H1 (cell line): ENCODE measurements at regions not wholly inside any gene's neighbourhood (a gene's known extent, or its start where the extent isn't known, plus 50 kb on each side); places are given as distances from the start of the nearest gene placed in this dataset.

ENCODE experiments used
- CTCF ChIA-PET: fragments of 300-600 bp; sonication (Branson Sonifier 250); formaldehyde crosslinking; loops from one replicate; lab custom pipeline; 2021; ENCODE audit not compliant: partially characterized antibody; lab: Charles Lee
- POLR2A ChIA-PET: fragments of 300-600 bp; sonication (Branson Sonifier 250); formaldehyde crosslinking; loops from one replicate; lab custom pipeline; 2021; ENCODE audit warnings: inconsistent platforms; ENCODE audit not compliant: partially characterized antibody; lab: Charles Lee
- DNase-seq, 2 experiments: peaks; one replicate each; pipeline versions ENCODE4 v3.0.0 to v3.0.0-alpha.2; 2010 to 2022; ENCODE audit warnings: low spot score in 2 of 2, low read depth in 1 of 2, mixed read lengths in 1 of 2
- FAIRE-seq: peaks from 2 replicates; lab custom pipeline; 2011; peaks lifted over from hg19 to GRCh38; lab: Jason Lieb, UNC
- H2AFZ ChIP-seq: 2 replicates; pipeline ENCODE4 v1.8.1; 2012; ENCODE audit warnings: low read length, inconsistent platforms
- H2AK5ac ChIP-seq: 2 replicates; pipeline ENCODE4 v1.6.1; 2013; ENCODE audit warnings: low read depth, low read length
- H2BK120ac ChIP-seq: replicated peaks from 2 replicates; pipeline ENCODE3; 2013; ENCODE audit warnings: low read depth, low read length, inconsistent platforms
- H2BK12ac ChIP-seq: 2 replicates; pipeline ENCODE4 v1.6.1; 2013; ENCODE audit warnings: low read depth, low read length
- H2BK15ac ChIP-seq: 2 replicates; pipeline ENCODE4 v1.6.1; 2013; ENCODE audit warnings: low read length
- H2BK20ac ChIP-seq: 2 replicates; pipeline ENCODE4 v1.6.1; 2013; ENCODE audit warnings: low read length
- H2BK5ac ChIP-seq: 2 replicates; pipeline ENCODE4 v1.6.1; 2013; ENCODE audit warnings: low read depth, low read length
- H3K14ac ChIP-seq: 2 replicates; pipeline ENCODE4 v1.6.1; 2013; ENCODE audit warnings: inconsistent platforms; ENCODE audit not compliant: insufficient read length
- H3K18ac ChIP-seq: 2 replicates; pipeline ENCODE4 v1.6.1; 2013; ENCODE audit warnings: low read length; ENCODE audit errors: extremely low read depth
- H3K23ac ChIP-seq: 2 replicates; pipeline ENCODE4 v1.6.1; 2013; ENCODE audit warnings: inconsistent platforms; ENCODE audit not compliant: insufficient read length
- H3K23me2 ChIP-seq: 2 replicates; pipeline ENCODE4 v1.6.1; 2013; ENCODE audit warnings: low read depth, low read length
- H3K27ac ChIP-seq: 2 replicates; pipeline ENCODE4 v1.6.1; 2011; ENCODE audit warnings: low read depth, low read length, inconsistent platforms
- H3K27me3 ChIP-seq, 4 experiments: replicated peaks in 1 of 4; 1 replicate in 1 of 4; 2 replicates in 3 of 4; pipeline versions ENCODE4 v1.6.1 to v1.8.1; 2011 to 2013; ENCODE audit warnings: low read length in 3 of 4, mild to moderate bottlenecking in 3 of 4, inconsistent platforms in 2 of 4, mixed read lengths in 2 of 4, moderate library complexity in 1 of 4; ENCODE audit not compliant: control insufficient read depth in 3 of 4, insufficient read depth in 3 of 4; ENCODE audit errors: extremely low read depth in 1 of 4
- H3K36me3 ChIP-seq, 4 experiments: 2 replicates each; pipeline versions ENCODE4 v1.6.1 to v1.8.1; 2011 to 2013; ENCODE audit warnings: mild to moderate bottlenecking in 4 of 4, low read length in 3 of 4, moderate library complexity in 2 of 4, control low read depth in 1 of 4, inconsistent platforms in 1 of 4; ENCODE audit not compliant: insufficient read depth in 4 of 4, control insufficient read depth in 2 of 4
- H3K4ac ChIP-seq: replicated peaks from 2 replicates; pipeline ENCODE3; 2013; ENCODE audit warnings: low read length, low read depth, mixed read lengths, inconsistent platforms; ENCODE audit not compliant: insufficient read length
- H3K4me1 ChIP-seq, 4 experiments: replicated peaks in 1 of 4; 1 replicate in 1 of 4; 2 replicates in 3 of 4; pipeline versions ENCODE4 v1.6.1 to v1.8.1; 2011 to 2013; ENCODE audit warnings: low read length in 3 of 4, inconsistent platforms in 2 of 4, mixed read lengths in 1 of 4; ENCODE audit not compliant: insufficient read depth in 4 of 4, control insufficient read depth in 3 of 4
- H3K4me2 ChIP-seq, 2 experiments: 2 replicates each; pipeline versions ENCODE4 v1.6.1 to v1.8.1; 2011 to 2013; ENCODE audit warnings: low read depth in 2 of 2, low read length in 2 of 2, control low read depth in 1 of 2, inconsistent platforms in 1 of 2, mild to moderate bottlenecking in 1 of 2; ENCODE audit not compliant: insufficient read depth in 1 of 2
- H3K4me3 ChIP-seq, 4 experiments: fragments of 200-600, 300-600 bp in 1 of 4; sonication (generic), shearing (Covaris generic), sonication (Bioruptor Twin) in 1 of 4; 2 replicates each; pipeline versions ENCODE4 v1.5.1 to v1.8.1; 2011 to 2016; ENCODE audit warnings: low read length in 4 of 4, low read depth in 3 of 4, control low read depth in 2 of 4, inconsistent platforms in 2 of 4, mild to moderate bottlenecking in 2 of 4, mixed read lengths in 1 of 4, moderate library complexity in 1 of 4; ENCODE audit not compliant: insufficient read depth in 2 of 4; ENCODE audit errors: extremely low read depth in 1 of 4
- H3K56ac ChIP-seq: replicated peaks from 2 replicates; pipeline ENCODE3; 2013; ENCODE audit warnings: low read depth, mild to moderate bottlenecking, mixed read lengths, low read length, inconsistent platforms; ENCODE audit not compliant: insufficient read length
- H3K79me1 ChIP-seq: 2 replicates; pipeline ENCODE4 v1.6.1; 2013; ENCODE audit warnings: low read depth, low read length, control low read depth
- H3K79me2 ChIP-seq, 2 experiments: 2 replicates each; pipeline versions ENCODE4 v1.6.1 to v1.8.1; 2012 to 2013; ENCODE audit warnings: low read length in 2 of 2, mild to moderate bottlenecking in 2 of 2, inconsistent platforms in 1 of 2; ENCODE audit not compliant: insufficient read depth in 2 of 2, control insufficient read depth in 1 of 2
- H3K9ac ChIP-seq, 4 experiments: replicated peaks in 1 of 4; 1 replicate in 1 of 4; 2 replicates in 3 of 4; pipeline versions ENCODE4 v1.6.1 to v1.8.1; 2011 to 2013; ENCODE audit warnings: low read depth in 3 of 4, low read length in 3 of 4, control low read depth in 2 of 4, mild to moderate bottlenecking in 2 of 4, moderate library complexity in 2 of 4, inconsistent platforms in 1 of 4; ENCODE audit errors: extremely low read depth in 1 of 4
- H3K9me3 ChIP-seq, 2 experiments: 2 replicates each; pipeline versions ENCODE4 v1.6.1 to v1.8.1; 2012 to 2013; ENCODE audit warnings: mild to moderate bottlenecking in 2 of 2, moderate library complexity in 2 of 2, control low read depth in 1 of 2, inconsistent platforms in 1 of 2, low read depth in 1 of 2, low read length in 1 of 2, mixed read lengths in 1 of 2; ENCODE audit not compliant: insufficient read depth in 2 of 2
- H4K20me1 ChIP-seq, 2 experiments: replicated peaks in 1 of 2; 2 replicates each; pipeline versions ENCODE3 to v1.8.1; 2011 to 2013; ENCODE audit warnings: inconsistent platforms in 2 of 2, low read length in 2 of 2, mild to moderate bottlenecking in 1 of 2; ENCODE audit not compliant: insufficient read depth in 2 of 2, control insufficient read depth in 1 of 2
- H4K5ac ChIP-seq: 2 replicates; pipeline ENCODE4 v1.6.1; 2013; ENCODE audit warnings: low read length, low read depth, mixed read lengths, inconsistent platforms; ENCODE audit not compliant: insufficient read length
- H4K8ac ChIP-seq: 2 replicates; pipeline ENCODE4 v1.8.0; 2013; ENCODE audit warnings: mild to moderate bottlenecking, moderate library complexity, low read length, inconsistent platforms; ENCODE audit not compliant: insufficient read depth; ENCODE audit errors: extremely low read depth
- H4K91ac ChIP-seq: replicated peaks from 2 replicates; pipeline ENCODE3; 2013; ENCODE audit warnings: low read length, mixed read lengths, inconsistent platforms; ENCODE audit not compliant: insufficient read length
- CHD2 ChIP-seq: IDR thresholded peaks from 2 replicates; pipeline ENCODE4 v1.6.1; 2012; ENCODE audit warnings: low read length, improper control_type of control experiment
- RXRA ChIP-seq: IDR thresholded peaks from 2 replicates; pipeline ENCODE4 v1.6.1; 2011; ENCODE audit warnings: low read depth, mild to moderate bottlenecking, low read length, moderate library complexity; ENCODE audit not compliant: insufficient read depth
- WGBS, 2 experiments: shearing (Covaris generic) in 1 of 2; methylation state at CpG; one replicate each; pipeline versions ENCODE4 v1.1.6 to v1.1.7; 2013 to 2015; ENCODE audit warnings: low lambda C conversion rate in 2 of 2, mixed read lengths in 2 of 2, inconsistent platforms in 1 of 2, low coverage in 1 of 2, missing lambda C conversion rate in 1 of 2; ENCODE audit not compliant: insufficient replicate concordance in 2 of 2, insufficient coverage in 1 of 2, insufficient read length in 1 of 2; ENCODE audit errors: extremely low coverage in 1 of 2, missing lambda C conversion rate in 1 of 2; 5-methylcytosine and 5-hydroxymethylcytosine counted together

GRCh38 chr7:18239212-18239611 is 211.6 kb upstream of the PRPS1L1 start:
- no peak overlapping the region for H4K5ac ChIP-seq
- no peak overlapping the region for H2BK5ac ChIP-seq
- H2AFZ ChIP-seq = no peak overlapping the region
- no peak for DNase-seq
- 64% methylated on average over 3 of the region's 3 CpGs; no CpG with 5 or more reads in 1 of the 2 experiments for WGBS, 2 experiments
- H3K56ac ChIP-seq = no peak overlapping the region
- no peak overlapping the region for H2BK15ac ChIP-seq
- no peaks in the 10 kb centered on the region for H4K20me1 ChIP-seq
- no peak overlapping the region for H4K91ac ChIP-seq
- H3K4me2 ChIP-seq = no peak overlapping the region
- no peak for FAIRE-seq
- no peak overlapping the region for H3K4me3 ChIP-seq
- H2BK20ac ChIP-seq = no peak overlapping the region
- no peaks in the 10 kb centered on the region for H3K79me1 ChIP-seq
- no peaks in the 10 kb centered on the region for H3K4me1 ChIP-seq
- no peaks in the 10 kb centered on the region for H3K36me3 ChIP-seq
- H3K9me3 ChIP-seq = no peaks in the 10 kb centered on the region
- POLR2A ChIA-PET = no interaction called here
- no peak overlapping the region for H3K27ac ChIP-seq
- no peak overlapping the region for H2BK120ac ChIP-seq
- no peak overlapping the region for H3K23ac ChIP-seq
- H3K23me2 ChIP-seq = no peaks in the 10 kb centered on the region
- H3K14ac ChIP-seq = no peak overlapping the region
- no peak overlapping the region for H3K9ac ChIP-seq
- H4K8ac ChIP-seq = no peak overlapping the region
- CTCF ChIA-PET = no interaction called here
- no peak overlapping the region for H2AK5ac ChIP-seq
- H2BK12ac ChIP-seq = no peak overlapping the region
- no peak overlapping the region for H3K4ac ChIP-seq
- H3K27me3 ChIP-seq = peaks cover 0 to 3% (median 0%) of the 10 kb centered on the region in 4 experiments; a peak in 3 of 7 replicates
- H3K18ac ChIP-seq = no peak overlapping the region
- no peaks in the 10 kb centered on the region for H3K79me2 ChIP-seq
- TF ChIP-seq CHD2 = no peak
- TF ChIP-seq RXRA = no peak
